ENCODE measurements at regions not wholly inside any gene's neighbourhood (a gene's known extent, or its start where the extent isn't known, plus 50 kb on each side); places are given as distances from the start of the nearest gene placed in this dataset.

DNA sequence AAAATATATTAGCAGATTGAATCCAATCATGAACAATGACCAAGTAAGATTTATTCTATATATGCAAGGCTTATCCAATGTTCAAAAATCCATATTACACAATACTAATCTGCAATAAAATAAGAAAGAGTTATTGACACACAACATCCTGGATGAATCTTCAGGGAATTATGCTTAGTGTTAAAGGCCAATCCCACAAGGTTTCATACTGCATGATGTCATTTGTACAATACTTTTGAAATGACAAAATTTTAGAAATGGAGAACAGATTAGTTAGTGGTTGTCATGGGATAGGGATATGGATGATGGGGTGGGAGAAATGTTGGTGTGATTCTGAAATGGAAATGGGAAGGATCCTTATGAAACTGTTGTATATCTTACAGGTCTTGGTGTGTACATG lies 425.7 kb downstream of the SIPA1L2 start:
- no peaks in the 10 kb centered on the region for H3K27me3 ChIP-seq (ENCODE audit: control insufficient read depth in 1 of 2, insufficient read depth in 2 of 2, low read length in 2 of 2)
- H3K27ac Mint-ChIP-seq, result no peak overlapping the region
- H3K36me3 ChIP-seq (ENCODE audit: insufficient read depth, low read length), result no peaks in the 10 kb centered on the region
- H3K4me3 ChIP-seq (ENCODE audit: low read length), result no peak overlapping the region
- ChIA-PET POLR2A (no interaction called here), CTCF (no interaction called here)
- no peak overlapping the region for H3K27ac ChIP-seq (ENCODE audit: low read depth in 1 of 2, low read length in 2 of 2)
- no peaks in the 10 kb centered on the region for H3K4me1 Mint-ChIP-seq (ENCODE audit: low read depth)
- H3K4me3 Mint-ChIP-seq, result no peak overlapping the region
- DNase-seq (no peak), ATAC-seq (ENCODE audit: poor library complexity) (no peak)
- peaks cover 3 to 10% of the 10 kb centered on the region in 2 experiments for H3K9me3 ChIP-seq (ENCODE audit: control insufficient read depth in 1 of 2, insufficient read depth in 1 of 2, low read length in 2 of 2)
- peaks cover 11% of the 10 kb centered on the region for H3K9me3 Mint-ChIP-seq
- H3K27me3 Mint-ChIP-seq, result peaks cover 4% of the 10 kb centered on the region
- intact Hi-C loops (cut with DNase I, micrococcal nuclease), result no loop called here
- TF ChIP-seq, protein P1, sequence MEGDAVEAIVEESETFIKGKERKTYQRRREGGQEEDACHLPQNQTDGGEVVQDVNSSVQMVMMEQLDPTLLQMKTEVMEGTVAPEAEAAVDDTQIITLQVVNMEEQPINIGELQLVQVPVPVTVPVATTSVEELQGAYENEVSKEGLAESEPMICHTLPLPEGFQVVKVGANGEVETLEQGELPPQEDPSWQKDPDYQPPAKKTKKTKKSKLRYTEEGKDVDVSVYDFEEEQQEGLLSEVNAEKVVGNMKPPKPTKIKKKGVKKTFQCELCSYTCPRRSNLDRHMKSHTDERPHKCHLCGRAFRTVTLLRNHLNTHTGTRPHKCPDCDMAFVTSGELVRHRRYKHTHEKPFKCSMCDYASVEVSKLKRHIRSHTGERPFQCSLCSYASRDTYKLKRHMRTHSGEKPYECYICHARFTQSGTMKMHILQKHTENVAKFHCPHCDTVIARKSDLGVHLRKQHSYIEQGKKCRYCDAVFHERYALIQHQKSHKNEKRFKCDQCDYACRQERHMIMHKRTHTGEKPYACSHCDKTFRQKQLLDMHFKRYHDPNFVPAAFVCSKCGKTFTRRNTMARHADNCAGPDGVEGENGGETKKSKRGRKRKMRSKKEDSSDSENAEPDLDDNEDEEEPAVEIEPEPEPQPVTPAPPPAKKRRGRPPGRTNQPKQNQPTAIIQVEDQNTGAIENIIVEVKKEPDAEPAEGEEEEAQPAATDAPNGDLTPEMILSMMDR (IDR thresholded peaks at IDR 0.05), result no peak
- H3K4me1 ChIP-seq (ENCODE audit: insufficient read depth, low read length), result no peaks in the 10 kb centered on the region
- H3K36me3 Mint-ChIP-seq (ENCODE audit: low read depth), result peaks cover 10% of the 10 kb centered on the region

DNA sequence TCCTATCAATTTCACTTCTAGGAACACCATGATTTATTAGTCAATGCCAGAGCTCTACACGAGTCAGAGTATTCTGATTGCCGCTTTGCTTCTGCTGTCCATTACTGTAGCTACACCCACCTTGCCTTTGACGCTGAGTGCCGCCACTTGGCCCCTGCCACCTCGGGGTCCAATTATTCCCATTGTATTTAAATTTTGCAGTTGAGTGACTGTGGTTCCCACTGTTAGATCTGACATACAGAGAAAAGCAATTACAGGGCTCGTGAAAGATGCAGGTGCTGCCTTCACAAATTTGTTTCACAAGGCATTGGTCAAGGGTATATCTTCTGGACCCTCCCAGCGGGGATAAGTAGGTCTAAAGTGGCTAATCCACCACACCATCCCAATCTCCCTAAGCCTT lies 428.9 kb downstream of the SIPA1L2 start:
- H3K27ac ChIP-seq (ENCODE audit: low read depth in 1 of 2, low read length in 2 of 2), result no peak overlapping the region
- no peak overlapping the region for H3K4me3 ChIP-seq (ENCODE audit: low read length)
- intact Hi-C loops (cut with DNase I, micrococcal nuclease), result no loop called here
- no peaks in the 10 kb centered on the region for H3K27me3 ChIP-seq (ENCODE audit: control insufficient read depth in 1 of 2, insufficient read depth in 2 of 2, low read length in 2 of 2)
- no peak for DNase-seq
- no peak for ATAC-seq (ENCODE audit: poor library complexity)
- ChIA-PET CTCF (no interaction called here), POLR2A (no interaction called here)
- H3K36me3 ChIP-seq (ENCODE audit: insufficient read depth, low read length), result no peaks in the 10 kb centered on the region
- H3K4me1 Mint-ChIP-seq (ENCODE audit: low read depth), result no peaks in the 10 kb centered on the region
- H3K4me3 Mint-ChIP-seq, result no peak overlapping the region
- no peaks in the 10 kb centered on the region for H3K4me1 ChIP-seq (ENCODE audit: insufficient read depth, low read length)
- H3K9me3 ChIP-seq (ENCODE audit: control insufficient read depth in 1 of 2, insufficient read depth in 1 of 2, low read length in 2 of 2), result peaks cover 3 to 10% of the 10 kb centered on the region in 2 experiments
- TF ChIP-seq, protein P1 (IDR thresholded peaks at IDR 0.05), result no peak
- peaks cover 11% of the 10 kb centered on the region for H3K9me3 Mint-ChIP-seq
- no peak overlapping the region for H3K27ac Mint-ChIP-seq
- H3K27me3 Mint-ChIP-seq, result no peaks in the 10 kb centered on the region
- peaks cover 10% of the 10 kb centered on the region for H3K36me3 Mint-ChIP-seq (ENCODE audit: low read depth)

DNA sequence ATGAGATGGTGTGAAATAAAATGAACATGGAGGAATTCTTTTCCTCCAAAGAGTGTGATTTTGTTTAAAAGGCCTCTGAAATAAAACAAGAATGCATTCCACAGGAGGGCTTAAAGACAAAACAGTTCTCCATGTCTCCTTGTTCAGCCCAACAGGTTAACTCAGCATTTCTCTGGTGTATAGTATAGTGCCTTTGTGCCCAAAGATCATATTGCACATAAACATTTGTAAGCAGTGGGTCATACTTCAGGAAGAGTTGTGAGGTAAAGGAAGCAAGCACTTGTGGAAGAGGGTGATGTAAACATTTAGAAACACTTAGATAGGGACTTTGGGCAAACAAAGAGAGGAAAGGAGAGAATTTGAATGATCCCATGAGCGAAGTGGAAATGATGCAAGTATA lies 433.9 kb downstream of the SIPA1L2 start:
- DNase-seq (no peak), ATAC-seq (ENCODE audit: poor library complexity) (no peak)
- TF ChIP-seq, protein P1 (IDR thresholded peaks at IDR 0.05), result no peak
- no peak overlapping the region for H3K4me3 Mint-ChIP-seq
- peaks cover 8% of the 10 kb centered on the region for H3K9me3 Mint-ChIP-seq
- H3K27me3 Mint-ChIP-seq, result no peaks in the 10 kb centered on the region
- H3K4me1 ChIP-seq (ENCODE audit: insufficient read depth, low read length), result no peaks in the 10 kb centered on the region
- no peaks in the 10 kb centered on the region for H3K27me3 ChIP-seq (ENCODE audit: control insufficient read depth in 1 of 2, insufficient read depth in 2 of 2, low read length in 2 of 2)
- H3K27ac ChIP-seq (ENCODE audit: low read depth in 1 of 2, low read length in 2 of 2), result no peak overlapping the region
- ChIA-PET CTCF (no interaction called here), POLR2A (no interaction called here)
- H3K36me3 ChIP-seq (ENCODE audit: insufficient read depth, low read length), result no peaks in the 10 kb centered on the region
- peaks cover 1 to 2% of the 10 kb centered on the region in 2 experiments for H3K9me3 ChIP-seq (ENCODE audit: control insufficient read depth in 1 of 2, insufficient read depth in 1 of 2, low read length in 2 of 2)
- intact Hi-C loops (cut with DNase I, micrococcal nuclease), result no loop called here
- H3K36me3 Mint-ChIP-seq (ENCODE audit: low read depth), result peaks cover 3% of the 10 kb centered on the region
- H3K4me1 Mint-ChIP-seq (ENCODE audit: low read depth), result no peaks in the 10 kb centered on the region
- no peak overlapping the region for H3K4me3 ChIP-seq (ENCODE audit: low read length)
- no peak overlapping the region for H3K27ac Mint-ChIP-seq
